H1 (cell line): ENCODE measurements at regions not wholly inside any gene's neighbourhood (a gene's known extent, or its start where the extent isn't known, plus 50 kb on each side); places are given as distances from the start of the nearest gene placed in this dataset.

Experiments
- CTCF ChIA-PET: fragments of 300-600 bp; sonication (Branson Sonifier 250); formaldehyde crosslinking; loops from one replicate; lab custom pipeline; 2021; ENCODE audit not compliant: partially characterized antibody; lab: Charles Lee
- POLR2A ChIA-PET: fragments of 300-600 bp; sonication (Branson Sonifier 250); formaldehyde crosslinking; loops from one replicate; lab custom pipeline; 2021; ENCODE audit warnings: inconsistent platforms; ENCODE audit not compliant: partially characterized antibody; lab: Charles Lee
- DNase-seq, 2 experiments: peaks; one replicate each; pipeline versions ENCODE4 v3.0.0 to v3.0.0-alpha.2; 2010 to 2022; ENCODE audit warnings: low spot score in 2 of 2, low read depth in 1 of 2, mixed read lengths in 1 of 2
- FAIRE-seq: peaks from 2 replicates; lab custom pipeline; 2011; peaks lifted over from hg19 to GRCh38; lab: Jason Lieb, UNC
- H2AFZ ChIP-seq: 2 replicates; pipeline ENCODE4 v1.8.1; 2012; ENCODE audit warnings: low read length, inconsistent platforms
- H2AK5ac ChIP-seq: 2 replicates; pipeline ENCODE4 v1.6.1; 2013; ENCODE audit warnings: low read depth, low read length
- H2BK120ac ChIP-seq: replicated peaks from 2 replicates; pipeline ENCODE3; 2013; ENCODE audit warnings: low read depth, low read length, inconsistent platforms
- H2BK12ac ChIP-seq: 2 replicates; pipeline ENCODE4 v1.6.1; 2013; ENCODE audit warnings: low read depth, low read length
- H2BK15ac ChIP-seq: 2 replicates; pipeline ENCODE4 v1.6.1; 2013; ENCODE audit warnings: low read length
- H2BK20ac ChIP-seq: 2 replicates; pipeline ENCODE4 v1.6.1; 2013; ENCODE audit warnings: low read length
- H2BK5ac ChIP-seq: 2 replicates; pipeline ENCODE4 v1.6.1; 2013; ENCODE audit warnings: low read depth, low read length
- H3K14ac ChIP-seq: 2 replicates; pipeline ENCODE4 v1.6.1; 2013; ENCODE audit warnings: inconsistent platforms; ENCODE audit not compliant: insufficient read length
- H3K18ac ChIP-seq: 2 replicates; pipeline ENCODE4 v1.6.1; 2013; ENCODE audit warnings: low read length; ENCODE audit errors: extremely low read depth
- H3K23ac ChIP-seq: 2 replicates; pipeline ENCODE4 v1.6.1; 2013; ENCODE audit warnings: inconsistent platforms; ENCODE audit not compliant: insufficient read length
- H3K23me2 ChIP-seq: 2 replicates; pipeline ENCODE4 v1.6.1; 2013; ENCODE audit warnings: low read depth, low read length
- H3K27ac ChIP-seq: 2 replicates; pipeline ENCODE4 v1.6.1; 2011; ENCODE audit warnings: low read depth, low read length, inconsistent platforms
- H3K27me3 ChIP-seq, 4 experiments: replicated peaks in 1 of 4; 1 replicate in 1 of 4; 2 replicates in 3 of 4; pipeline versions ENCODE4 v1.6.1 to v1.8.1; 2011 to 2013; ENCODE audit warnings: low read length in 3 of 4, mild to moderate bottlenecking in 3 of 4, inconsistent platforms in 2 of 4, mixed read lengths in 2 of 4, moderate library complexity in 1 of 4; ENCODE audit not compliant: control insufficient read depth in 3 of 4, insufficient read depth in 3 of 4; ENCODE audit errors: extremely low read depth in 1 of 4
- H3K36me3 ChIP-seq, 4 experiments: 2 replicates each; pipeline versions ENCODE4 v1.6.1 to v1.8.1; 2011 to 2013; ENCODE audit warnings: mild to moderate bottlenecking in 4 of 4, low read length in 3 of 4, moderate library complexity in 2 of 4, control low read depth in 1 of 4, inconsistent platforms in 1 of 4; ENCODE audit not compliant: insufficient read depth in 4 of 4, control insufficient read depth in 2 of 4
- H3K4ac ChIP-seq: replicated peaks from 2 replicates; pipeline ENCODE3; 2013; ENCODE audit warnings: low read length, low read depth, mixed read lengths, inconsistent platforms; ENCODE audit not compliant: insufficient read length
- H3K4me1 ChIP-seq, 4 experiments: replicated peaks in 1 of 4; 1 replicate in 1 of 4; 2 replicates in 3 of 4; pipeline versions ENCODE4 v1.6.1 to v1.8.1; 2011 to 2013; ENCODE audit warnings: low read length in 3 of 4, inconsistent platforms in 2 of 4, mixed read lengths in 1 of 4; ENCODE audit not compliant: insufficient read depth in 4 of 4, control insufficient read depth in 3 of 4
- H3K4me2 ChIP-seq, 2 experiments: 2 replicates each; pipeline versions ENCODE4 v1.6.1 to v1.8.1; 2011 to 2013; ENCODE audit warnings: low read depth in 2 of 2, low read length in 2 of 2, control low read depth in 1 of 2, inconsistent platforms in 1 of 2, mild to moderate bottlenecking in 1 of 2; ENCODE audit not compliant: insufficient read depth in 1 of 2
- H3K4me3 ChIP-seq, 4 experiments: fragments of 200-600, 300-600 bp in 1 of 4; sonication (generic), shearing (Covaris generic), sonication (Bioruptor Twin) in 1 of 4; 2 replicates each; pipeline versions ENCODE4 v1.5.1 to v1.8.1; 2011 to 2016; ENCODE audit warnings: low read length in 4 of 4, low read depth in 3 of 4, control low read depth in 2 of 4, inconsistent platforms in 2 of 4, mild to moderate bottlenecking in 2 of 4, mixed read lengths in 1 of 4, moderate library complexity in 1 of 4; ENCODE audit not compliant: insufficient read depth in 2 of 4; ENCODE audit errors: extremely low read depth in 1 of 4
- H3K56ac ChIP-seq: replicated peaks from 2 replicates; pipeline ENCODE3; 2013; ENCODE audit warnings: low read depth, mild to moderate bottlenecking, mixed read lengths, low read length, inconsistent platforms; ENCODE audit not compliant: insufficient read length
- H3K79me1 ChIP-seq: 2 replicates; pipeline ENCODE4 v1.6.1; 2013; ENCODE audit warnings: low read depth, low read length, control low read depth
- H3K79me2 ChIP-seq, 2 experiments: 2 replicates each; pipeline versions ENCODE4 v1.6.1 to v1.8.1; 2012 to 2013; ENCODE audit warnings: low read length in 2 of 2, mild to moderate bottlenecking in 2 of 2, inconsistent platforms in 1 of 2; ENCODE audit not compliant: insufficient read depth in 2 of 2, control insufficient read depth in 1 of 2
- H3K9ac ChIP-seq, 4 experiments: replicated peaks in 1 of 4; 1 replicate in 1 of 4; 2 replicates in 3 of 4; pipeline versions ENCODE4 v1.6.1 to v1.8.1; 2011 to 2013; ENCODE audit warnings: low read depth in 3 of 4, low read length in 3 of 4, control low read depth in 2 of 4, mild to moderate bottlenecking in 2 of 4, moderate library complexity in 2 of 4, inconsistent platforms in 1 of 4; ENCODE audit errors: extremely low read depth in 1 of 4
- H3K9me3 ChIP-seq, 2 experiments: 2 replicates each; pipeline versions ENCODE4 v1.6.1 to v1.8.1; 2012 to 2013; ENCODE audit warnings: mild to moderate bottlenecking in 2 of 2, moderate library complexity in 2 of 2, control low read depth in 1 of 2, inconsistent platforms in 1 of 2, low read depth in 1 of 2, low read length in 1 of 2, mixed read lengths in 1 of 2; ENCODE audit not compliant: insufficient read depth in 2 of 2
- H4K20me1 ChIP-seq, 2 experiments: replicated peaks in 1 of 2; 2 replicates each; pipeline versions ENCODE3 to v1.8.1; 2011 to 2013; ENCODE audit warnings: inconsistent platforms in 2 of 2, low read length in 2 of 2, mild to moderate bottlenecking in 1 of 2; ENCODE audit not compliant: insufficient read depth in 2 of 2, control insufficient read depth in 1 of 2
- H4K5ac ChIP-seq: 2 replicates; pipeline ENCODE4 v1.6.1; 2013; ENCODE audit warnings: low read length, low read depth, mixed read lengths, inconsistent platforms; ENCODE audit not compliant: insufficient read length
- H4K8ac ChIP-seq: 2 replicates; pipeline ENCODE4 v1.8.0; 2013; ENCODE audit warnings: mild to moderate bottlenecking, moderate library complexity, low read length, inconsistent platforms; ENCODE audit not compliant: insufficient read depth; ENCODE audit errors: extremely low read depth
- H4K91ac ChIP-seq: replicated peaks from 2 replicates; pipeline ENCODE3; 2013; ENCODE audit warnings: low read length, mixed read lengths, inconsistent platforms; ENCODE audit not compliant: insufficient read length
- CTCF ChIP-seq, 3 experiments: IDR thresholded peaks; 1 replicate in 2 of 3; 2 replicates in 1 of 3; pipeline versions ENCODE4 v1.5.1 to v1.6.1; 2011; ENCODE audit warnings: low read length in 3 of 3, mild to moderate bottlenecking in 3 of 3, inconsistent platforms in 2 of 3, low read depth in 1 of 3, moderate library complexity in 1 of 3; ENCODE audit not compliant: insufficient read depth in 1 of 3; ENCODE audit errors: control extremely low read depth in 1 of 3
- KDM5A ChIP-seq: fragments of 200-600 bp; IDR thresholded peaks from 2 replicates; pipeline ENCODE4 v1.7.1; 2012; ENCODE audit warnings: mild to moderate bottlenecking, low read length, inconsistent platforms, mixed read lengths
- MAX ChIP-seq: IDR thresholded peaks from 2 replicates; pipeline ENCODE4 v1.6.1; 2012; ENCODE audit warnings: inconsistent platforms
- RAD21 ChIP-seq, 2 experiments: IDR thresholded peaks in 1 of 2; conservative IDR thresholded peaks in 1 of 2; 2 replicates each; pipeline ENCODE4 v1.6.1; 2011; ENCODE audit warnings: low read depth in 2 of 2, low read length in 2 of 2, improper control_type of control experiment in 1 of 2, inconsistent platforms in 1 of 2, mild to moderate bottlenecking in 1 of 2, moderate library complexity in 1 of 2
- RXRA ChIP-seq: IDR thresholded peaks from 2 replicates; pipeline ENCODE4 v1.6.1; 2011; ENCODE audit warnings: low read depth, mild to moderate bottlenecking, low read length, moderate library complexity; ENCODE audit not compliant: insufficient read depth
- SP4 ChIP-seq: IDR thresholded peaks from 2 replicates; pipeline ENCODE4 v1.6.1; 2012; ENCODE audit warnings: low read length, inconsistent platforms
- WGBS, 2 experiments: shearing (Covaris generic) in 1 of 2; methylation state at CpG; one replicate each; pipeline versions ENCODE4 v1.1.6 to v1.1.7; 2013 to 2015; ENCODE audit warnings: low lambda C conversion rate in 2 of 2, mixed read lengths in 2 of 2, inconsistent platforms in 1 of 2, low coverage in 1 of 2, missing lambda C conversion rate in 1 of 2; ENCODE audit not compliant: insufficient replicate concordance in 2 of 2, insufficient coverage in 1 of 2, insufficient read length in 1 of 2; ENCODE audit errors: extremely low coverage in 1 of 2, missing lambda C conversion rate in 1 of 2; 5-methylcytosine and 5-hydroxymethylcytosine counted together
- TF ChIP-seq, protein P1 (sequence below): IDR thresholded peaks from 2 replicates; pipeline ENCODE4 v1.6.1; 2012; ENCODE audit warnings: inconsistent platforms

DNA sequence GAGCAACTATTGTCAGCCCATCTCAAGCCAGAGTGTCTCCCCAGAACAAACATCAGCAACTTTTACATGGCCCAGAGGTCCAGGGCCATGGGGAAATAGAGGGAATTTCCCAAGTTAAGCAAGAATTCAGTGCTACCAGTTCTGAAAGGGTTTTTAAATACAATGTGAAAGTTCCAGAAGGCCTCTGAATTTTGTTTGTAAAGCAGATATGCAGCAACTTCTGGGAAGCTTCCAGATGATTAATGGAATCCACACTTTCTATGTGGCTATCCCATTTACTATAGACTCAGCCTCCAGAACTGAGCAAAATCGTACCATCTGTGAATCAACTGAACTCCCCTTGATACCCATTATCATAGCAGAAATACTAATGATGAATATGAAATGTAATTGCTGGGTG lies 93.8 kb downstream of the FEM1C start:
- Histone ChIP-seq H3K23ac (no peak overlapping the region), H4K8ac (no peak overlapping the region), H3K27ac (no peak overlapping the region), H3K4me2 (no peak overlapping the region), H4K91ac (no peak overlapping the region), H3K9ac (no peak overlapping the region), H3K36me3 (no peaks in the 10 kb centered on the region), H3K23me2 (no peaks in the 10 kb centered on the region), H3K9me3 (no peaks in the 10 kb centered on the region), H2BK15ac (no peak overlapping the region), H3K79me1 (no peaks in the 10 kb centered on the region), H4K5ac (no peak overlapping the region), H3K4me1 (no peaks in the 10 kb centered on the region), H2BK5ac (no peak overlapping the region), H2BK20ac (no peak overlapping the region), H2AFZ (no peak overlapping the region; the same call in 1 of the 2 replicates), H3K4ac (no peak overlapping the region), H3K79me2 (no peaks in the 10 kb centered on the region), H4K20me1 (no peaks in the 10 kb centered on the region), H3K14ac (no peak overlapping the region), H2BK12ac (no peak overlapping the region), H2AK5ac (no peak overlapping the region), H2BK120ac (no peak overlapping the region), H3K18ac (no peak overlapping the region), H3K4me3 (no peak overlapping the region), H3K56ac (no peak overlapping the region), H3K27me3 (no peaks in the 10 kb centered on the region)
- POLR2A ChIA-PET = no interaction called here
- TF ChIP-seq SP4 = no peak
- TF ChIP-seq MAX = no peak
- TF ChIP-seq CTCF (IDR thresholded peaks at IDR 0.05; ENCODE audit: control extremely low read depth in 1 of 3, insufficient read depth in 1 of 3, low read depth in 1 of 3, low read length in 3 of 3) = no peak
- no peak for TF ChIP-seq RAD21 (IDR thresholded peaks at IDR 0.05 in 1 of 2, conservative IDR thresholded peaks at IDR 0.05 in 1 of 2; ENCODE audit: low read depth in 2 of 2, low read length in 2 of 2)
- no peak for TF ChIP-seq RXRA
- TF ChIP-seq, protein P1, sequence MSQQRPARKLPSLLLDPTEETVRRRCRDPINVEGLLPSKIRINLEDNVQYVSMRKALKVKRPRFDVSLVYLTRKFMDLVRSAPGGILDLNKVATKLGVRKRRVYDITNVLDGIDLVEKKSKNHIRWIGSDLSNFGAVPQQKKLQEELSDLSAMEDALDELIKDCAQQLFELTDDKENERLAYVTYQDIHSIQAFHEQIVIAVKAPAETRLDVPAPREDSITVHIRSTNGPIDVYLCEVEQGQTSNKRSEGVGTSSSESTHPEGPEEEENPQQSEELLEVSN = no peak
- TF ChIP-seq KDM5A = no peak
- FAIRE-seq (no peak), DNase-seq (no peak)
- CTCF ChIA-PET = interaction anchor here (1.0 to 1.4 kb wide), 2 partner anchors 10 to 141 kb away, joined by 3 to 4 read pairs; no protein-coding TSS in a partner anchor
- WGBS, 2 experiments = 82% methylated on average over 1 of the region's 1 CpG; no CpG with 5 or more reads in 1 of the 2 experiments
